PC-9 (cell line): ENCODE measurements at regions not wholly inside any gene's neighbourhood (a gene's known extent, or its start where the extent isn't known, plus 50 kb on each side); places are given as distances from the start of the nearest gene placed in this dataset.

Experiments
- BruUV-seq: library from RNA; stranded (reverse); fragments of 400-500 nt; replicated peaks from 2 replicates; lab custom pipeline; 2021; lab: Mats Ljungman, UMichigan
- CTCF ChIA-PET: fragments of 300-600 bp; sonication (Branson Sonifier 250); formaldehyde crosslinking; loops from one replicate; lab custom pipeline; 2022; ENCODE audit warnings: antibody characterized with exemption; lab: Charles Lee
- POLR2A ChIA-PET: fragments of 300-600 bp; sonication (Branson Sonifier 250); formaldehyde crosslinking; loops from one replicate; lab custom pipeline; 2022; ENCODE audit warnings: antibody characterized with exemption; ENCODE audit not compliant: unreplicated experiment; lab: Charles Lee
- DNase-seq, 2 experiments: peaks; one replicate each; pipeline versions ENCODE4 v3.0.0 to v3.0.0-alpha.2; 2015 to 2022; ENCODE audit warnings: mixed read lengths in 1 of 2
- H2AFZ ChIP-seq: fragments of 200-600 bp; sonication (generic); 2 replicates; pipeline ENCODE4 v1.8.1; 2017; ENCODE audit warnings: antibody characterized with exemption
- H3F3A ChIP-seq: fragments of 200-600 bp; sonication (generic); 2 replicates; pipeline ENCODE4 v1.8.1; 2017; ENCODE audit warnings: antibody characterized with exemption, mild to moderate bottlenecking, low read depth; ENCODE audit not compliant: insufficient read depth
- H3K27ac ChIP-seq: fragments of 200-600 bp; sonication (generic); 2 replicates; pipeline ENCODE4 v1.6.1; 2016; ENCODE audit warnings: mixed run types
- H3K27me3 ChIP-seq: fragments of 200-600 bp; sonication (generic); 2 replicates; pipeline ENCODE4 v1.6.1; 2016; ENCODE audit warnings: low read depth, mixed run types; ENCODE audit not compliant: insufficient read depth
- H3K36me3 ChIP-seq: fragments of 200-600 bp; sonication (generic); 2 replicates; pipeline ENCODE4 v1.6.1; 2016; ENCODE audit warnings: low read depth, mixed run types
- H3K4me1 ChIP-seq: fragments of 200-600 bp; sonication (generic); replicated peaks from 2 replicates; pipeline ENCODE4 v1.6.1; 2016; ENCODE audit warnings: mixed run types; ENCODE audit not compliant: insufficient read depth
- H3K4me2 ChIP-seq: fragments of 200-600 bp; sonication (generic); 2 replicates; pipeline ENCODE4 v1.6.1; 2017; ENCODE audit warnings: mixed run types
- H3K4me3 ChIP-seq: fragments of 200-600 bp; sonication (generic); 2 replicates; pipeline ENCODE4 v1.6.1; 2016; ENCODE audit warnings: mixed run types
- H3K79me2 ChIP-seq: fragments of 200-600 bp; sonication (generic); 2 replicates; pipeline ENCODE4 v1.6.1; 2017; ENCODE audit warnings: low read depth, mixed run types
- H3K9me2 ChIP-seq: fragments of 200-600 bp; sonication (generic); 2 replicates; pipeline ENCODE4 v1.8.1; 2017; ENCODE audit warnings: mild to moderate bottlenecking; ENCODE audit not compliant: insufficient read depth
- H3K9me3 ChIP-seq: fragments of 200-600 bp; sonication (generic); 2 replicates; pipeline ENCODE4 v1.8.1; 2016; ENCODE audit warnings: low read depth; ENCODE audit not compliant: insufficient read depth
- H4K20me1 ChIP-seq: fragments of 200-600 bp; sonication (generic); 2 replicates; pipeline ENCODE4 v1.8.1; 2017; ENCODE audit not compliant: insufficient read depth
- EZH2 ChIP-seq: fragments of 200-600 bp; sonication (generic); IDR thresholded peaks from 2 replicates; pipeline ENCODE4 v1.8.0; 2017; ENCODE audit warnings: antibody characterized with exemption, low read depth
- intact Hi-C: fragments of 100-400 bp; cut with micrococcal nuclease; formaldehyde crosslinking; loops from one replicate; pipeline ENCODE4 v1.10.0; 2022; ENCODE audit not compliant: unreplicated experiment
- TF ChIP-seq, protein P1 (sequence below): fragments of 200-600 bp; sonication (generic); conservative IDR thresholded peaks from 2 replicates; pipeline ENCODE4 v1.6.1; 2017; ENCODE audit warnings: mixed run types, antibody characterized with exemption, mild to moderate bottlenecking, moderate library complexity

DNA sequence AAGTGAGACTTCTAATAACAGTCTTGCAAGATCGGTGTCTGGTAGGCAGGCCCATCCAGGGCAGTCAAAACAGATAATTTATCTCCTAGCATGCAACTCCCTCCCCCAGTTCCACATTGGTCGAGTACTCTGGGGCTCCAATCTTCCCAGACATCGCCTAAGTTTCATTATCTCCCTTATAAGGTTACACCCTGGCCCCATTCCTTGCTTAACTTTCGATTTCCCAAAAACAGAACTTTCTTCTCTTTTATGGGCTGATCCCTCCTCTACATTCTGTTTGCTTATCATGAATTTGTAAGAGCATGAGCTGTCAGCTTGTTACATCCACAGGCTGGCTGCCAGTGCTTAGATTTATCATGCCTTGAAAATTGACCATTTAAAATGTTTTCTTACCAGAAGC is 471.3 kb downstream of the TECRL start:
- ChIA-PET CTCF (no interaction called here), POLR2A (no interaction called here)
- H3K9me2 ChIP-seq: no peaks in the 10 kb centered on the region
- TF ChIP-seq, protein P1, sequence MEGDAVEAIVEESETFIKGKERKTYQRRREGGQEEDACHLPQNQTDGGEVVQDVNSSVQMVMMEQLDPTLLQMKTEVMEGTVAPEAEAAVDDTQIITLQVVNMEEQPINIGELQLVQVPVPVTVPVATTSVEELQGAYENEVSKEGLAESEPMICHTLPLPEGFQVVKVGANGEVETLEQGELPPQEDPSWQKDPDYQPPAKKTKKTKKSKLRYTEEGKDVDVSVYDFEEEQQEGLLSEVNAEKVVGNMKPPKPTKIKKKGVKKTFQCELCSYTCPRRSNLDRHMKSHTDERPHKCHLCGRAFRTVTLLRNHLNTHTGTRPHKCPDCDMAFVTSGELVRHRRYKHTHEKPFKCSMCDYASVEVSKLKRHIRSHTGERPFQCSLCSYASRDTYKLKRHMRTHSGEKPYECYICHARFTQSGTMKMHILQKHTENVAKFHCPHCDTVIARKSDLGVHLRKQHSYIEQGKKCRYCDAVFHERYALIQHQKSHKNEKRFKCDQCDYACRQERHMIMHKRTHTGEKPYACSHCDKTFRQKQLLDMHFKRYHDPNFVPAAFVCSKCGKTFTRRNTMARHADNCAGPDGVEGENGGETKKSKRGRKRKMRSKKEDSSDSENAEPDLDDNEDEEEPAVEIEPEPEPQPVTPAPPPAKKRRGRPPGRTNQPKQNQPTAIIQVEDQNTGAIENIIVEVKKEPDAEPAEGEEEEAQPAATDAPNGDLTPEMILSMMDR: no peak
- TF ChIP-seq EZH2: no peak
- H3K79me2 ChIP-seq: no peaks in the 10 kb centered on the region
- H3K4me2 ChIP-seq: no peak overlapping the region
- no peak overlapping the region for H3K4me3 ChIP-seq
- H3K27me3 ChIP-seq: no peaks in the 10 kb centered on the region
- no peaks in the 10 kb centered on the region for H3F3A ChIP-seq
- no TSS peak for BruUV-seq
- no peak overlapping the region for H2AFZ ChIP-seq
- no peaks in the 10 kb centered on the region for H3K36me3 ChIP-seq
- no peaks in the 10 kb centered on the region for H3K9me3 ChIP-seq
- DNase-seq: no peak
- intact Hi-C loops: no loop called here
- H4K20me1 ChIP-seq: no peaks in the 10 kb centered on the region; the same call in 1 of the 2 replicates
- H3K27ac ChIP-seq: no peak overlapping the region
- no peaks in the 10 kb centered on the region for H3K4me1 ChIP-seq

DNA sequence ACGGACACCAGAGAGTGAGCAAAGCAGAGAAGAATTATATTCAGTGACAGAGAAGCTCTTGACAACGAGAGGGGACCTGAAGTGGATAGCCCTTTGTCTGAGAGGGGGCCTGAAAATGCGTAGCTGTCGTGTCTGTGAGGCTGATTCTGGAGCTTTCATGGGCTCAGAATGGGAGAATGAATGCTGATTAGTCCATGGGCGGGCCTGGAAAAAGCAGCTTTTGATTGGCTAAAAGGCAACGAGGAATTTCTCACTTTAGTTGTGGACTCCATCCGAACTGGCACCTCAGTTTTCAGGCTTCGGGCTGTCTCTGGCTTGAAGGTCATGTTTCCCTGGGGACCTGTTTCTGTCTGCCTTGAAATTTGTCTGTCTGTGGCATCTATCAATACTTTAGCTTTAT is 487.1 kb downstream of the TECRL start:
- Histone ChIP-seq H3K27ac (no peak overlapping the region), H2AFZ (no peak overlapping the region), H3K4me1 (no peaks in the 10 kb centered on the region), H3F3A (no peaks in the 10 kb centered on the region), H4K20me1 (no peaks in the 10 kb centered on the region), H3K9me3 (no peaks in the 10 kb centered on the region), H3K4me3 (no peak overlapping the region), H3K4me2 (no peak overlapping the region), H3K79me2 (no peaks in the 10 kb centered on the region), H3K27me3 (no peaks in the 10 kb centered on the region), H3K36me3 (no peaks in the 10 kb centered on the region), H3K9me2 (no peaks in the 10 kb centered on the region)
- DNase-seq: no peak
- BruUV-seq: no TSS peak
- POLR2A ChIA-PET: no interaction called here
- CTCF ChIA-PET: no interaction called here
- TF ChIP-seq EZH2: no peak
- TF ChIP-seq, protein P1: no peak
- intact Hi-C loops: no loop called here

DNA sequence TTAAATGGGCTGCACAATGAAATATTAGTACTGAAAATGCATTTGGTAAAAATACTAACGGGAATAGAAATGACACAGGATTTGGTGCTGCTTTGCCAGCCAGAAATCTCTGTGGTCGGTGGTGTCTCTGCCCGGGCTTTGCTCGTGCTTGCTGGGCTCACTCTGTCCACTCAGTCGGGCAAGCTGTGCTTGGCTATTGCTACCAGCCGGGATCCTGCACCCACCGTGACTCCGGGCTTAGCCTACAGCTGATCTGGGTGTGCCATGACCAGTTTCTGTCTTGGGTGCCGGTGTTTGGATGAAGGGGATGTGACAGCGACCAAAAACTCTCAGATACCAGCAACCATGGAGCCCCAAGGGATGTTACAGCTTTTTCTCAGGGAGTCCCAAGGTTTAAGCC is 487.7 kb downstream of the TECRL start:
- ChIA-PET CTCF (no interaction called here), POLR2A (no interaction called here)
- Histone ChIP-seq H3K9me3 (no peaks in the 10 kb centered on the region), H3K4me2 (no peak overlapping the region), H3K36me3 (no peaks in the 10 kb centered on the region), H4K20me1 (no peaks in the 10 kb centered on the region), H3K27me3 (no peaks in the 10 kb centered on the region), H2AFZ (no peak overlapping the region), H3K4me1 (no peaks in the 10 kb centered on the region), H3K4me3 (no peak overlapping the region), H3F3A (no peaks in the 10 kb centered on the region), H3K9me2 (no peaks in the 10 kb centered on the region), H3K79me2 (no peaks in the 10 kb centered on the region), H3K27ac (no peak overlapping the region)
- no peak for DNase-seq
- TF ChIP-seq, protein P1: no peak
- no peak for TF ChIP-seq EZH2
- intact Hi-C loops: no loop called here
- no TSS peak for BruUV-seq
